Esophagus muscularis mucosa (tissue), 4 donors: ENCODE measurements at regions not wholly inside any gene's neighbourhood (a gene's known extent, or its start where the extent isn't known, plus 50 kb on each side); places are given as distances from the start of the nearest gene placed in this dataset.
"Not testable (repeated sequence)": the region's sequence is repeated elsewhere in the genome, so short reads cannot be mapped to it uniquely, and the experiment has no call there.

ENCODE experiments used
- CTCF ChIP-seq, 3 experiments: fragments of 200-600 bp in 2 of 3; fragments of 450-650 bp in 1 of 3; sonication (generic) in 2 of 3; IDR thresholded peaks; one replicate each; pipeline ENCODE4 v1.5.1; 2017 to 2019; ENCODE audit warnings: antibody characterized with exemption in 3 of 3, mild to moderate bottlenecking in 2 of 3, moderate library complexity in 1 of 3
- EP300 ChIP-seq: sonication (generic); formaldehyde crosslinking; IDR thresholded peaks from one replicate; pipeline ENCODE4 v1.6.1; 2017; ENCODE audit warnings: antibody characterized with exemption
- POLR2A ChIP-seq: fragments of 450-650 bp; IDR thresholded peaks from one replicate; pipeline ENCODE4 v1.6.1; 2017; ENCODE audit warnings: antibody characterized with exemption, moderate library complexity, mild to moderate bottlenecking, low read depth
- POLR2AphosphoS5 ChIP-seq, 2 donors: sonication (generic); formaldehyde crosslinking; IDR thresholded peaks; one replicate each; pipeline ENCODE4 v1.6.1; 2017; ENCODE audit warnings: antibody characterized with exemption in 2 of 2

GRCh38 chr13:90348477-90349136 is 998.9 kb upstream of the MIR17HG start:
- TF ChIP-seq EP300; POLR2A; CTCF (IDR thresholded peaks at IDR 0.05); POLR2AphosphoS5 (IDR thresholded peaks at IDR 0.05): not testable (repeated sequence)
